Esophagus squamous epithelium (tissue), 4 donors: ENCODE measurements at regions not wholly inside any gene's neighbourhood (a gene's known extent, or its start where the extent isn't known, plus 50 kb on each side); places are given as distances from the start of the nearest gene placed in this dataset.

Source experiments
- CTCF ChIP-seq, 6 experiments: fragments of 450-650 bp in 4 of 6; fragments of 200-600 bp in 2 of 6; sonication (generic) in 2 of 6; IDR thresholded peaks; one replicate each; pipeline ENCODE4 v1.5.1; 2016 to 2019; ENCODE audit warnings: antibody characterized with exemption in 6 of 6, mild to moderate bottlenecking in 4 of 6, moderate library complexity in 4 of 6
- POLR2A ChIP-seq, 4 donors: fragments of 450-650 bp; IDR thresholded peaks; one replicate each; pipeline ENCODE4 v1.6.1; 2017; ENCODE audit warnings: antibody characterized with exemption in 4 of 4, mild to moderate bottlenecking in 4 of 4, moderate library complexity in 3 of 4

- no peak for TF ChIP-seq POLR2A (IDR thresholded peaks at IDR 0.05)
- no peak for TF ChIP-seq CTCF (IDR thresholded peaks at IDR 0.05)
Measured at GRCh38 chr16:55144651-55145050, 179.4 kb upstream of the IRX6 start.
